COLO668 (cell line): ENCODE measurements at regions not wholly inside any gene's neighbourhood (a gene's known extent, or its start where the extent isn't known, plus 50 kb on each side); places are given as distances from the start of the nearest gene placed in this dataset.
"Not testable (repeated sequence)": the region's sequence is repeated elsewhere in the genome, so short reads cannot be mapped to it uniquely, and the experiment has no call there.

Experiments
- DNase-seq: peaks from one replicate; lab custom pipeline; 2025; ENCODE audit not compliant: unreplicated experiment; lab: John Stamatoyannopoulos, UW

GRCh38 chr12:25864306-25865276 is 93.9 kb upstream of the RASSF8 start:
- DNase-seq = no peak

GRCh38 chr12:25866586-25867378 is 91.7 kb upstream of the RASSF8 start:
- no peak for DNase-seq

- no peak for DNase-seq
Measured at GRCh38 chr12:25868193-25868592, 90.3 kb upstream of the RASSF8 start.

GRCh38 chr12:25872137-25872536 is 86.3 kb upstream of the RASSF8 start:
- DNase-seq = no peak

- no peak for DNase-seq
Measured at GRCh38 chr12:25875661-25876060, 82.8 kb upstream of the RASSF8 start.

- no peak for DNase-seq
Measured at GRCh38 chr12:25876383-25877045, 82.0 kb upstream of the RASSF8 start.

GRCh38 chr12:25877446-25877845 is 81.0 kb upstream of the RASSF8 start:
- DNase-seq = no peak

GRCh38 chr12:25882266-25882665 is 76.2 kb upstream of the RASSF8 start:
- DNase-seq = no peak

- DNase-seq = no peak
Measured at GRCh38 chr12:25883026-25883916, 75.2 kb upstream of the RASSF8 start.

GRCh38 chr12:25884024-25884919 is 74.2 kb upstream of the RASSF8 start:
- DNase-seq = no peak

- DNase-seq = no peak
Measured at GRCh38 chr12:25884920-25885234, 73.6 kb upstream of the RASSF8 start.

GRCh38 chr12:25886396-25886795 is 72.1 kb upstream of the RASSF8 start:
- no peak for DNase-seq

- DNase-seq = no peak
Measured at GRCh38 chr12:25887367-25887766, 71.1 kb upstream of the RASSF8 start.

- DNase-seq = no peak
Measured at GRCh38 chr12:25889185-25889584, 69.3 kb upstream of the RASSF8 start.

GRCh38 chr12:25891095-25891494 is 67.4 kb upstream of the RASSF8 start:
- DNase-seq = not testable (repeated sequence)

- DNase-seq = no peak
Measured at GRCh38 chr12:25894759-25895158, 63.7 kb upstream of the RASSF8 start.

GRCh38 chr12:25896981-25897380 is 61.5 kb upstream of the RASSF8 start:
- no peak for DNase-seq

- DNase-seq = no peak
Measured at GRCh38 chr12:25903603-25904245, 54.8 kb upstream of the RASSF8 start.

GRCh38 chr12:25904442-25904841 is 54.0 kb upstream of the RASSF8 start:
- no peak for DNase-seq
